ENCODE measurements at regions not wholly inside any gene's neighbourhood (a gene's known extent, or its start where the extent isn't known, plus 50 kb on each side); places are given as distances from the start of the nearest gene placed in this dataset.

DNA sequence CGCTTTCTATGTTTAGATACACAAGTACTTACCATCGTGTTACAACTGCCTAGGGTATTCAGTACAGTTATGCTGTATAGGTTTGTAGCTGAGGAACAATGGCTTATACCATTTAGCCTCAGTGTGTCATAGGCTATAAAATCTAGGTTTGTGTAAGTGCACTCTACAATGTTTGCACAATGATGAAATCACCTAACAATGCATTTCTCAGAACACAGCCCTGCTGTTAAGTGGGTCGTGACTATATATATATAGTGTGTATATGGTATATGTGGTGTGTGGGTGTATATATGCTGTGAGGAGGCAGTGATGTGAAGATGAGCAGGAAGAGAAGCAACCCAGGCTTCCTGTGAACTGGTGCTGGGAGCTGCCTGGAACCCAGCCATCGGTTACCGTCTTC, 65.6 kb upstream of the MKI67 start:
- TF ChIP-seq, protein P1, sequence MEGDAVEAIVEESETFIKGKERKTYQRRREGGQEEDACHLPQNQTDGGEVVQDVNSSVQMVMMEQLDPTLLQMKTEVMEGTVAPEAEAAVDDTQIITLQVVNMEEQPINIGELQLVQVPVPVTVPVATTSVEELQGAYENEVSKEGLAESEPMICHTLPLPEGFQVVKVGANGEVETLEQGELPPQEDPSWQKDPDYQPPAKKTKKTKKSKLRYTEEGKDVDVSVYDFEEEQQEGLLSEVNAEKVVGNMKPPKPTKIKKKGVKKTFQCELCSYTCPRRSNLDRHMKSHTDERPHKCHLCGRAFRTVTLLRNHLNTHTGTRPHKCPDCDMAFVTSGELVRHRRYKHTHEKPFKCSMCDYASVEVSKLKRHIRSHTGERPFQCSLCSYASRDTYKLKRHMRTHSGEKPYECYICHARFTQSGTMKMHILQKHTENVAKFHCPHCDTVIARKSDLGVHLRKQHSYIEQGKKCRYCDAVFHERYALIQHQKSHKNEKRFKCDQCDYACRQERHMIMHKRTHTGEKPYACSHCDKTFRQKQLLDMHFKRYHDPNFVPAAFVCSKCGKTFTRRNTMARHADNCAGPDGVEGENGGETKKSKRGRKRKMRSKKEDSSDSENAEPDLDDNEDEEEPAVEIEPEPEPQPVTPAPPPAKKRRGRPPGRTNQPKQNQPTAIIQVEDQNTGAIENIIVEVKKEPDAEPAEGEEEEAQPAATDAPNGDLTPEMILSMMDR (IDR thresholded peaks at IDR 0.05; ENCODE audit: low read depth, low read length), result no peak
- no peak for TF ChIP-seq EZH2phosphoT487 (IDR thresholded peaks at IDR 0.05; ENCODE audit: low read depth)

Data from OCI-LY3 (cell line).